NCI-H526 treated with DMSO at 0.1 percent for 48 hours (cell line): ENCODE measurements at regions not wholly inside any gene's neighbourhood (a gene's known extent, or its start where the extent isn't known, plus 50 kb on each side); places are given as distances from the start of the nearest gene placed in this dataset.

Experiments used
- DNase-seq: peaks from one replicate; lab custom pipeline; 2025; lab: John Stamatoyannopoulos, UW

DNA sequence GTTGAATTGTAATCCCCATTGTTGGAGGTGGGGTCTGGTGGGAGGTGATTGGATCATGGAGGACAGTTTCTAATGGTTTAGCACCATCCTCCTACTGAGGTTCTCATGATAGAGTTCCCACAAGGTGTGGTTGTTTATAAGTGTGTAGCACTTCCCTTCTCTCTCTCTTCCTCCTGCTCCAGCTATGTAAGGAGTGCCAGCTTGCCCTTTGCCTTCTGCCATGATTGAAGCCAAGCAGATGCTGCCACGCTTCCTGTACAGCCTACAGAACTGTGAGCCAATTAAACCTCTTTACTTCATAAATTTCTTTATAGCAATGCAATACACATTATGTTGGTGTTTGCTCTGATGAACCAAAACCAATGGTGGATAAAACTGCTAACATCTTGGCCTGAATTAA is 238.2 kb downstream of the EFNB2 start:
- no peak for DNase-seq

DNA sequence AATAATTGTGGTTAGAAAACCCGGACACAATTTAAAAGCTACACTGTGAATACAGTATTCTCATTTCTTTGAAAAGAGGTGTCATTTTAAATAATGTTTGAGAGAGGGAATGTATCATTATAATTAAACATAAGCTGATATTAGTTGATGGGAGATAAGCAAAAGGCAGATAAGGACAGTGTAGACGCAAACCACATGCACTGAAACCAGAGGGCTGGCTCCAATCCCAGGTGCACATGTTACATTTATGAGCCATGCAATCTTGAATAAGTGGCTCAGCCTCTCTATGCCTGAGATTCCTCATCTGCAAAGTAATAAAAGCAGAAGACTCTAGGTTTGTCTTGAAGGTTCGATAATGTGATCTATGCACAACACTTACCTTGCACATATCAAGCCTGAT is 238.7 kb downstream of the EFNB2 start:
- no peak for DNase-seq

DNA sequence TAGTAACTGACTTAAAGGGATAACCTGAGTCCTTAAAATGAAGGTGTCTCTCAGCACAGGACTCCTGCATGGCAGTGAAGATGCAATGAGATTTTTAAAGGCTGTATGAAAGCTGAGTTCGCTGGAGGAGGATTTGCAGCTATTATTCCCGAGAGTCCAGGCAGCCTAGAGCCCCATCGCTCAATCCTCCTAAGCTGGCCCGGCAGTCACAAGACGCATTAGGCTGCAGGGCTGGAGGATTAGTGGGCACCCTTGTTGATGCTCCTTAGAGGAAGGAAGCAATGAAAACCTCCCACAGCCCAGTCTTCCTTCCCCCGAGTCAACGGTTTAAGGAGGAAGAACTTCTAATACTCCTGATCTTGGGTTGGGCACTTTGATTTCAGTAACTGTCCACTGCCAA is 239.5 kb downstream of the EFNB2 start:
- DNase-seq: no peak

DNA sequence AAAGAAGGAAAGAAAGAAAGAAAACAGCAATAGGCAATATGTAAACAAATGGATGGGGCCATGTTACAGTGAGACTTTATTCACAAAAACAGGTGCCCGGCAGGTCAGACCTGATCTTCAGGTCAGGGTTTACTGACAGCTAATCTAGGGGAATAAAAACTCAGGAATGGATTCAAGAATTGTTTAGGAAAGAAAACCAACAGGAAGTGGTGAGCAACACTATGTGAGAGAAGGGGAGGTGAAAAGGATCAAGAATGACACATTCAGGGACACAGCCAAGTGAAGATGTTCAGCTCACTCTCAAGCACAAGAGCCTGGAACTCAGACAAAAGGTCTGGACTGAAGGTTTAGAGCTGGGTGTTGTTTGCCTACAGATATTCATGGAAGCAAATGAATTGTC is 244.5 kb downstream of the EFNB2 start:
- no peak for DNase-seq

DNA sequence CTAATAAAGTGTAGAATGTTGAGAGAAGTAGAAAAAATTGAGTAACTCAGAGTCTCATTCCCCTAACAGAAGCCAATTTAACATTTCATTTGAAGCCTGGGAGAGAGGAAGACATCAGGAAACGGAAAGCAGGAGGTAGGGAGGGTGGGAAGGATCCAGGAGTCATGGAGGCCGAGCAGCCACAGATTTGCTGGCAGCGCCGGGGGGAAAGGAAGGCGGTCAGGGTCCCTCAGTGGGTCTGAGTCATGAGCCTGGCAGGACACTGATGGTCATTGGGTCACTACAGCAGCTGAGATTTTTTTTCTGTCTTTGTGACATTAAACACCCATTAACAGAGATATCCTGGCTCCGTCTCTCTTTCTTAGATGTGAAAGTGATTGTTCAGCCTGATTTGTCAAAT is 248.1 kb downstream of the EFNB2 start:
- DNase-seq: no peak

DNA sequence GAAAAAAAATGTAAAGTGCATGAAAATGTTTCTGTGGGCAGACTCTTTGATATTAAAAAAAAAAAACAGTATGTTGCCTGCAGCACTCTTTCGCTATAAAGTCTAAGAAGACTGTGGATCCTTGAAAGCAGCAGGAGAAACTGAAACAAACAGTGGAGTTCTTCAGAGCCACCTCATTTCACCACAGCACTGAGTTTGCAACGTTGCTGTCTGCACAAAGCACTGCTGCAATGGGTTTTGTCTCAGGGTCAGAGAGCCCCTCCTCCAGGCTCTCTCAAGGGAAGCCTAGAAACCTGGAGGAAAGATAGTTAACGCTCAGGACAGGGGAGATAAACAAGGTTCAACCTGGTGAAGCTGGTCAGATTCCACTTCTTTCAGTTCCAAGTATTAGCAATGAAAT is 248.7 kb downstream of the EFNB2 start:
- DNase-seq: no peak

DNA sequence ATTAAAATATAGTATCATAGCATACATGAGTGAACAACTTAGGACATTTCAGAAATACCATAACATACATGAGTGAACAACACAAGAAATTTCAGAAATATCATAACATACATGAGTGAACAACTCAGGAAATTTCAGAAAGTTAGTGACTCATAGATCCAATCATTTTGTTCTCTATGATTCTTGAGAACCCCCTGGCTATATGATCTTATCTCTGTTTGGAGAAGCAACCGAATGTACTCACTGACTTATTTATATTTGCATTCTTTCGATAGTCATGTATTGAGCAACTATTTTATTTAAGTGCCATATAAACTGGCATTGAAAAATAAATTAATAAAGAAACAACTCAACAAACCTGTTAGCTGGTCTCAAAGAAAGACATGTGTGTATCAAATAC is 251.1 kb downstream of the EFNB2 start:
- no peak for DNase-seq

DNA sequence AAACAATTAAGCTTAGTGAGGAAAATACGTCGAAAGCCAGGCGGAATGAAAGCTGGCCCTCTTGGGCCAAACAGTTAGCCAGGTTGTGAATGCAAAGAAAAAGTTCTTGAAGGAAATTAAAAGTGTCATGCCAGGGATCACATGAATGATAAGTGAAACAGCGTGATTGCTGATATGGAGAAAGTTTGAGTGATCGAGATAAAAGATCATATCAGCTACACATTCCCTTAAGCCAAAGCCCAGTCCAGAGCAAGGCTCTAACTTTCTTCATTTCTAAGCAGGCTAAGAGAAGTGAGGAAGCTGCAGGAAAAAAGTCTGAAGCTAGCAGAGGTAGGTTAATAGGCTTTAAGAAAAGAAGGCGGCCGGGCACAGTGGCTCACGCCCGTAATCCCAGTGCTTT is 254.0 kb downstream of the EFNB2 start:
- no peak for DNase-seq

DNA sequence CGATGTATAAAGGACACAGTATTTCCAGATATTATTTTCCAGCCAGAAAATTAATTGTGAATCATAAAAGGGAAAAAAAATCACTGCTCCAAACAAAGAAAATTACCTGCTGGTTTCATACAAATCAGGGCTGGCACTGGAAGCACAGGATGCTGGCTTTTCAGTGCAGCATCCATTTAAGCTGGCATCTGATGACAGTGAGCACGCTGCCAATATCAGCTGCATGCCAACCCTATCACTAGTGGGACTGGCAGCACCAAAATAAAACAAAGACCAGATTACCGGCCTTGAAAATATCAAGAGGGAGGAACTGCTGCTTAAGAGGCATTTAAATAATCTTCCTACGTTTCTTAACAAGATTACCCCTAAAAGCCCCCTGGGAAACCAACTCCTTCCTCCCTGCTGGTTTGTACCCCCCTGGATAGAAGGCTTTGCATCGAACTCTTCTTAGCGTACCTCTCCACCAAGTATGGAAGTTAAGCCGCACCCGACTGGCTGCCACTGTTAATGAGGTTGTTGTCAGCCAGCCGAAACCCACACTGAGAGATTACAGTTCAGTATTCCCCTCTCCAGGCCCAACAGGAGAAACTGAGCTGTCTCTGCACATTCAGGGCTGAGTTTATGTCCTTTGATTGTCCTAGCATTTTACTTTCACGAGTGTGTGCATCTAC is 257.8 kb downstream of the EFNB2 start:
- no peak for DNase-seq

DNA sequence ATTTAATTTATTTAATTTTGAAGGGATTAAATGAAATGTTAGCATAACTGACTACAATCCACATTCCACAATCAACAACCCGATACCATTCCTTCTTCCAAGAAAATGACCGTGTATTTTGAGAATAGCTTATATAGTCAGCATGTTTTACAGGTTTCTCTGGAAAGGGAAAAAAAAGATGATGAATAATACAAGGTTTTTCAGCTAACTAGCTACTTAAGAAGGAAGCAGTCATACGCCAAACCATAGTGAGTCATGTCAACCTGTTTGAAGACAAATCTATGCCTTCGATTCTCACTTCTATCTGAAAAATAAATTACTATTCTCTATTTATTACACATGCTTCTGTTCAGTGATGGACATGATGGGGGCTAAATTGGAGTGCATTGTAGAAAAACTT is 258.6 kb downstream of the EFNB2 start:
- no peak for DNase-seq

DNA sequence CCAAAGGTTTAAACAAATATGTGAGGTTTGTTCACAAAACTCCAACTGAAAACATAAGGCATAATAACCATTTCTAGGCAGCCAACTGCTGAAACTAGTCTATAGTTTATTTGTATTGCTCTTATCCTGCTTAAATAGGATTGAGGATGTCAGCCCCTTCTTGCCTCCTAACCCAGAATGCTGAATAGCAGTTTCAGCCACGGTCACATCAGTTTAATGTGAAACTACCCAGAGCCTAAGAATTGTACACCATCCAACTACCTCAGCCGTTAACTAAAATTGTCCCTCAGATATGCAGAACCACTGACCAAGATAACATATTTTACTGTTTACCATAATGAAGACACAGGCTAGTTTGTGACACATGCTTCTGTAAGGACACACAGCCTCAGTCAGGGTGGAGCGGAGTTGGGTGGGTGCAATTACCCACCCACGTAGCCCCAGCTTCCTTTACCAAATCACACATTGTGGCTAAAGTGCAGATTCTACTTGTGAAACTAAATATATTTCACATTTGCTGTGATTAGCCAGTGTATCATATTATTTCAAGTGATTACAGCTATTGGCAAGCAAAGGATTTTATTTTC is 259.9 kb downstream of the EFNB2 start:
- no peak for DNase-seq

DNA sequence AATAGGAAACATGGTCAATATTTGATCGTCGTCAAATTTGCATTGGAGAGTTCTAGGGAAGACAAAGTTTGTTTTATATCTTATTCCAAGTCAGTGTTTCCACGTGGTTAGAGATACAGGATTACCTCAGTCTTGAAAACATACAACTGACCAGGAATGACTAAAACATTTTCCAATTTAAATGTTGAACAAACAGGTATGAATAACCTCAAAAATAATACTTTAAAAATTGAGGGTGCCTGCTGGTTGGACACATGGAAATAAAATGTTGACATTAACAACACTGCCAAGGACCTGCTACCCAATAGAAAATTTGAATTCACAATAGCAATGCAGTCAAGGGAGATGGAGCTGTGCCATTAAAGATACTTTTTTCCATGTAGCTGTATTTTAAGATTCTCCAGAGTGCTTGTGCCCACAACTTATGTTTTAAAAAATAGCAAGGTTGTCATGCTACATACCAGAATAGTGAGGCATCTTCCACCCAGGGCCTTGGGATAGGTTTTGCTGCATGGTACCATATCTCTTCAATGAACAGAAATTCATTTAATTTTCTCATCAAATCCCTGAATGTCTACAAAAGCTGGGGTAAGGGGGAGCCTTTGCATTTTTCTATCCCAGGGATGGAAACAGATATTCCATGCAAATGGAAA is 260.8 kb downstream of the EFNB2 start:
- DNase-seq: no peak

DNA sequence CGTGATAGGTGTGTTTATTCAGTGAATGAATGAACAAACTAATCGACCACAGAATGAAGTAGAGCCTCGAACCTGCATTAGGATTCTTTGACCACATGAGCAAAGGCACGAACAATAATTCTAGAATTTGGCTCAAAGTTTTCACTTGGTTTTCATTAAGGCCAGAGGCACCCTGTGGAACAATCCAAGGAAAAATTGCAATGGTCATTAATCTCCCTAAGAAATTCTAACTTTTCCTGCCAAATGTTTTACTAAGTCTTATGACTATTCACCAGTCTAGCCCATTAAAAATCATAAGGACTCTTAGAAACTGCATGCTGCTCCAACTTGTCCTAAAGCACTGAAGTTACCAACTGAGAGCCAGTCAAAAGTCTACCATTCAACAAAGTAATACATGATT is 271.7 kb downstream of the EFNB2 start:
- no peak for DNase-seq

DNA sequence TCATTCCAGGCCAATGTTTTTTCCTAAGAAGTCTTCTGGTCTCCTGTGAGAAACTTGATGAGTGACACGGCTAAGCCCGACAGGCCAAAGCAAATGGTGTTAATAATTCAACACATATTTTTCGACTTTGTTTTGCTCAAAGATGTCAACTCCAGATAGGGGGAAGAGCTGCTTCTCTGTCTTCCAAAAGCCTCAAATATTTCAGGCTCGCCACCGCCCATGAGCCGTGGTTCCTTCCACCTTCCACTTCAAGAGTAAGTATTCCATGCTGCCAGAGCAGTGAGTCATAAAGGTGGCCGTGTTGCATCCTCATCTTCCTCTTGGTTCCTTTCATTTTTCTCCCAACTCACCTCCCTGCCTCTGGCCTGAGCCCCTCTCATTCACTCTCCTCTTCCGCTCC is 272.6 kb downstream of the EFNB2 start:
- DNase-seq: no peak

DNA sequence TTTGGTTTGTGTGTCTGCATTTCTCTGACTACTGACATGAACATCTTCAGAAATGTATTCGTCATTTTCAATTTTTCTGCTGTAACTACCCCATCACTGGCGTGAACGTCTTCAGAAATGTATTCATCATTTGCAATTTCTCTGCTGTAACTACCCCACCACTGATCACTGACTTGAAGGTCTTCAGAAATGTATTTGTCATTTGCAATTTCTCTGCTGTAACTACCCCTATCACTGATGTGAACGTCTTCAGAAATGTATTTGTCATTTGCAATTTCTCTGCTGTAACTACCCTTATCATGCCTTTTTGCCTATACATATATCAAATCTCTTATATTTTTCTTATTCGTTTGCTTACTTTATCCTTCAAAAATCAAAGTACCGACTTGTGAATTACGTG is 274.0 kb downstream of the EFNB2 start:
- no peak for DNase-seq

DNA sequence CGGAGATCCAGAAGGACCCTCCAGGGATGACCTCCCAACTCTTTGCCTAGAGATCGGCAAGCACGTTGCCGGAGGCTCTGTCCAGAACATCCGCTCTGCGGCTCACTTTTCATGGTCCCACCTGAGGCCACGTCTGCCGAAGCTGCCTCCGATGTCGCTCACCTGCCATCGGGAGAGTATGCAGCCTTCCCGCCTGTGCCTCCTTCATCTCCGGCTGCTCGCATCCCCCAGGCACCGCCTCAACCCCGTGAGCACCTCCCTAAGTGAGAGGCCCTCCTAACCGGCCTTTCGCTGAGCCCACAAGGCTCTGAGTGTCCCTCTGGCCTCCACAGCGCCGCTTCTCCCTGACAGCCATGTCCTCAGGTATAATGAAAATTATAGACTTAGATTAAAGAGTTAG is 275.1 kb downstream of the EFNB2 start:
- DNase-seq: no peak

DNA sequence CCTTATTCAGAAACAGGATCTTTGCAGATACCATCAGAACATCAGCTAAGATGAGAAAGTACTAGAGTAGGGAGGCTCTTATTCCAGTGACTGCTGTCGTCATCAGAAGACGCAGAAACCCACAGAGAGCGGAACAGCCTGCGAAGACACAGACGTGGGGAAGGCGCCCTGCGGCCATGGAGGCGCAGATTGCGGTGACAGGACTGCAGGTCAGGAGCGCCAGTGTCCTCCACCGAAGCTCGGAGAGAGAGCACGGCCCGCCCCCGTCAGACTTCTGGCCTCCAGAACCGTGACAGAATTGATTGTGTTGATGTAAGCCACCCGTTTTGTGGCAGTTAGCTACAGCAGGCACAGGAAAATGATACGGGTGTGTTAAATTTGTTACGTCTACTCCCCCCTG is 275.5 kb downstream of the EFNB2 start:
- DNase-seq: no peak

DNA sequence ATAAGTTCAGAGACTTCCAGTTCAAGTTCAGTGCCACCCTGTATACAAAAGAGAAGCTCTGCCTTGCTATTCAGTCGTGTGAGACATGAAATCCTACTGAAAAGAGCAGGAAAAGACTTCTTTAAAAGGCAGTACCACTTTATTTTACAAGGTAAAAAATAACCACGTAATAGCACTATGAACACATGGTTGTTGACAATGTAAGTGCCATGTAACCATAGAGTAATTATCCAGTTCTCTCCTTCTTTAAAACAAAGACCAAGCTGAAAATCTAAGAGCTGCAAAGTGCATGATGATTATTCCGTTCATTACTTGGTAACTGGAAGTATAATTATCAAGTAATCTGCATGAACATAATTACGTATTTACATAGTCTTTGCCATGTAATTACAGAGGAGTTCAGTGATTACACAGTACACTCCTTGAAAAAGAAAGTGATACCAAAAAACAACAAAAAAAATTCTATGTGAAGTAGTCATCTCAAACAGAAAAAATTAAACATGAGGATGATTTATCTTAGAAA is 288.7 kb downstream of the EFNB2 start:
- DNase-seq: no peak

DNA sequence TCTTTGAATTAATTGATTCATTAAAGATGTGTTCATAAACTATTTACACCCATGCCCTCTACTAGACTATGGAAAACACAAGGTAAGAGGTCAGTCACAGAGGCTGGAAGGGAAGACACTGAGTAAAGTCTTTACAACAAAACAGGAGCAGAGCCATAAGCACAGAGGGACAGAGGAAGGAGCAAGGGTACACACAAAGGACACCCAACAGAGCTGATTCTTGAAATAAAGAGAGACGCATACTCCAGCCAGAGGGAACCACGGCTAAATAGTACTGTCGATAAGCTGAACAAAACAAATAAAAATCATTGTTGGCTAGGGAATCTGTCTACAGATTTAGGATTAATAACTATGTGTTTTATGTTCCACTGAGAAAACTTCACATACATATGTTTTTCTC is 289.2 kb downstream of the EFNB2 start:
- DNase-seq: no peak

DNA sequence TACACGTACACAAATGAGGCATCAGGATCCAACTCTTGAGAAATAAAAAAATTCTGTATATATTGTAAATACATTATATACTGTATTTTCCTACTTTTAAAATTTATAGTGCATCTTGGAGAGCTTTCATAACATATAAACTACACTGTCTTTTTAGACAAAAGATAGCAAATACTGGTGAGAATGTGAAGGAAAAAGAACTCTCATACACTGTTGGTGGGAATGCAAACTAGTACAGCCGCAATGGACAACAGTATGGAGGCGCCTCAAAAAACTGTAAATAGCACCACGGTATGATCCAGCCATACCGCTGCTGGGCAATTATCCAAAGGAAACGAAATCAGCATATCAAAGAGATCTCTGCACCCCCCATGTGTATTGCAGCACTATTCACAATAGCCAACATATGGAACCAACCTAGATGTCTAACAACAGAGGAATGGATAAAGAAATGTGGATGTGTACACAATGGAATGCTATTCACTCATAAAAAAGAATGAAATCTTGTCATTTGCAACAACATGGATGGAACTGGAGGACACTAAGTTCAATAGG is 292.4 kb downstream of the EFNB2 start:
- DNase-seq: no peak

DNA sequence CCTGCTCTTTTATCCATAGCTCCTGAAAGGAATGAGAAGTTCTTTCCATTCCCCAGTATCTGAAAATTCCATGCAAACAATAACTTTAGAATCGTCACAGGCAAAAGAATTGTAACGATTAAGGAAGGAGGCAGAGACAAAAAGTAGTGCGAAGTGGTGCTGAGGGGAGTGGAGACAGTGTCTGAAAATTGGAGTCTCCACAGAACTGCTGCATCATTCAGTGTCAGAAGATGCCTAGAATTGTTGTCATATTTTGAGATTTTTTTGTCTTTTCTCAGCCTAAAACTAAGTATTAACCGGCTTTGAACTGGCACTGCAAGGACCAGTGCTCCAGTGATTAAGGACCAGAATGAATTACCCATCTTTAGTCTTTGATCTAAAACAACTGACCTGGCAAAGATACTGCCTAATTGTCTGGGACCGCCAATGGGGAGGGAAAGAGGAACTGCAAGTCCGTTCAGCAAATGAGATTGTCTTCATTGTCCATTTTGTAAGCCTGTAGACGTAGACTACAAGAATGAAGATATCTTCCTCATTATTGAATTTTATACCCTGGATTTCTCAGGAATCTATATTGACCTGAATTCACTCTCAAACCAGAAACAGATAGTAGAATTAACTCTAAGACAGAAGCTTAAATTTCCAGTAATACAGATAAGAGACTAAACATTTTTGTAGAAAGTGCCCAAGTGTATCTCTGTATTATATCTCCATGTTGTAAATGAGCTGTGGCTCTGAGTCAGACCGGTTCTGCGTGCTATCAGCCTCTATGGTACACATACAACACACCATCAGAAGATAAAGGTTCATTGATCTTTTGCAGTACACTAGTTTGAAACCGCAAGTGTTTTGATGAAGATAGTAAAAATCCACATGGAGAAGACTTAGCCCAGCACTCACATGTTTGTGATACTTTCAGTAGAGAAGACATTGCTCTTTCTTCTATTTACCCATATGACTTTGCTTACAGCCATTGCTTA is 293.2 kb downstream of the EFNB2 start:
- no peak for DNase-seq

DNA sequence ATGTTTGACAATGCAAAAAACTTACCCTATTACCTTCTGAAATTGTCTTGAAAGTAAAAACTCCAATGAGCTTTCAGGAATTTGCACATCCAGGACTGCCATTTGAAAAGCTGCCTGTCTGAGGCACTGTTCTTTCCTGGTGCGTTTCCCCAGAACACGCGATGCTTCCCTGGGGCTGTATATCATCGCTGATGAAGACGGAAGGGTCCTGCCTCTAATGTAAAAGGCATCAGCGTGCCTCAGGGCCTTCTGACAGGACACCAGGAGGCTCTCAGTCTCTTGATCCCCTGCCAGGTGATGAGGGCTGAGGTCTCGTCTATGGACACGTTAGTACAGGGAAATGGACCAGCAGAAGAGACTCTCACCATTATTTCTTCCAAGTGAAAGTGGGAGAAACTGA is 296.8 kb downstream of the EFNB2 start:
- DNase-seq: no peak
